DND-41 (cell line): ENCODE measurements at regions not wholly inside any gene's neighbourhood (a gene's known extent, or its start where the extent isn't known, plus 50 kb on each side); places are given as distances from the start of the nearest gene placed in this dataset.

ENCODE experiments used
- CTCF ChIP-seq: IDR thresholded peaks from 2 replicates; pipeline ENCODE4 v1.5.1; 2012; ENCODE audit warnings: borderline replicate concordance, low read length, moderate library complexity, mild to moderate bottlenecking; ENCODE audit not compliant: poor library complexity, severe bottlenecking; ENCODE audit errors: extremely low read depth
- EZH2 ChIP-seq: IDR thresholded peaks from 3 replicates; pipeline ENCODE4 v1.6.1; 2012; ENCODE audit warnings: borderline replicate concordance, low read depth, mild to moderate bottlenecking, moderate library complexity, low read length, inconsistent platforms; ENCODE audit not compliant: severe bottlenecking

- TF ChIP-seq CTCF (no peak), EZH2 (no peak)
Measured at GRCh38 chr1:244150071-244150470, 99.0 kb downstream of the ZBTB18 start.
